WTC11 (cell line): ENCODE measurements at regions not wholly inside any gene's neighbourhood (a gene's known extent, or its start where the extent isn't known, plus 50 kb on each side); places are given as distances from the start of the nearest gene placed in this dataset.

Source experiments
- ATAC-seq: fragments of 200-7000 bp; cut with Tn5 transposase; 2 replicates; pipeline ENCODE4 v1.10.0; 2021; ENCODE audit warnings: mild to moderate bottlenecking, moderate library complexity
- CTCF ChIA-PET: fragments of 300-600 bp; sonication (Branson Sonifier 250); formaldehyde crosslinking; loops from one replicate; lab custom pipeline; 2021; ENCODE audit warnings: antibody characterized with exemption; lab: Charles Lee
- POLR2A ChIA-PET: fragments of 350-600 bp; sonication (Branson Sonifier 250); formaldehyde crosslinking; loops from one replicate; lab custom pipeline; 2021; ENCODE audit warnings: antibody characterized with exemption; lab: Charles Lee
- DNase-seq: peaks from one replicate; pipeline ENCODE4 v3.0.0; 2021; ENCODE audit warnings: low spot score
- H3K27ac Mint-ChIP-seq: 2 replicates; pipeline ENCODE4 v1.8.0; 2021; ENCODE audit warnings: mixed read lengths
- H3K27me3 Mint-ChIP-seq: 2 replicates; pipeline ENCODE4 v1.8.0; 2021; ENCODE audit warnings: low read depth, mild to moderate bottlenecking, moderate library complexity, mixed read lengths
- H3K36me3 Mint-ChIP-seq: 2 replicates; pipeline ENCODE4 v1.8.0; 2021; ENCODE audit warnings: mixed read lengths
- H3K4me1 Mint-ChIP-seq: 2 replicates; pipeline ENCODE4 v1.8.0; 2022; ENCODE audit warnings: mixed read lengths
- H3K4me3 Mint-ChIP-seq: 2 replicates; pipeline ENCODE4 v1.8.0; 2021; ENCODE audit warnings: mild to moderate bottlenecking, moderate library complexity, mixed read lengths
- H3K9me3 Mint-ChIP-seq: 2 replicates; pipeline ENCODE4 v1.8.0; 2021; ENCODE audit warnings: mixed read lengths
- ARID4B ChIP-seq: sonication (generic); formaldehyde crosslinking; IDR thresholded peaks from 2 replicates; pipeline ENCODE4 v1.8.0; 2023; ENCODE audit warnings: missing genetic modification reagents, mild to moderate bottlenecking, borderline replicate concordance
- PREB ChIP-seq: sonication (generic); formaldehyde crosslinking; IDR thresholded peaks from 2 replicates; pipeline ENCODE4 v1.8.1; 2022; ENCODE audit warnings: mild to moderate bottlenecking, missing genetic modification reagents, moderate library complexity, borderline replicate concordance
- ZNF317 ChIP-seq: sonication (generic); formaldehyde crosslinking; IDR thresholded peaks from 2 replicates; pipeline ENCODE4 v1.8.1; 2023; ENCODE audit warnings: low read depth, mild to moderate bottlenecking, moderate library complexity, missing genetic modification reagents, borderline replicate concordance
- ZNF425 ChIP-seq: fragments of 250-450 bp; sonication (Bioruptor Pico); conservative IDR thresholded peaks from 2 replicates; pipeline ENCODE4 v1.9.0; 2021; ENCODE audit warnings: mild to moderate bottlenecking
- TF ChIP-seq, protein P1 (sequence below): fragments of 250-450 bp; sonication (Bioruptor Pico); IDR thresholded peaks from 2 replicates; pipeline ENCODE4 v1.9.0; 2021; ENCODE audit warnings: mild to moderate bottlenecking, borderline replicate concordance
- TF ChIP-seq, protein P2 (sequence below): sonication (generic); formaldehyde crosslinking; IDR thresholded peaks from 2 replicates; pipeline ENCODE4 v1.8.0; 2022; ENCODE audit warnings: mild to moderate bottlenecking, missing genetic modification reagents
- TF ChIP-seq, protein P3 (sequence below): sonication (generic); formaldehyde crosslinking; IDR thresholded peaks from 2 replicates; pipeline ENCODE4 v1.8.1; 2022; ENCODE audit warnings: missing genetic modification reagents, borderline replicate concordance
- TF ChIP-seq, protein P4 (sequence below): sonication (generic); formaldehyde crosslinking; conservative IDR thresholded peaks from 2 replicates; pipeline ENCODE4 v1.8.1; 2023; ENCODE audit warnings: mild to moderate bottlenecking, low read depth, missing genetic modification reagents, moderate library complexity
- TF ChIP-seq, protein P5 (sequence below): sonication (generic); formaldehyde crosslinking; IDR thresholded peaks from 2 replicates; pipeline ENCODE4 v1.8.1; 2022; ENCODE audit warnings: low read depth, missing genetic modification reagents, borderline replicate concordance
- TF ChIP-seq, protein P6 (sequence below): fragments of 200-600 bp; IDR thresholded peaks from 2 replicates; pipeline ENCODE4 v1.8.0; 2022; ENCODE audit warnings: antibody characterized with exemption

- TF ChIP-seq, protein P1, sequence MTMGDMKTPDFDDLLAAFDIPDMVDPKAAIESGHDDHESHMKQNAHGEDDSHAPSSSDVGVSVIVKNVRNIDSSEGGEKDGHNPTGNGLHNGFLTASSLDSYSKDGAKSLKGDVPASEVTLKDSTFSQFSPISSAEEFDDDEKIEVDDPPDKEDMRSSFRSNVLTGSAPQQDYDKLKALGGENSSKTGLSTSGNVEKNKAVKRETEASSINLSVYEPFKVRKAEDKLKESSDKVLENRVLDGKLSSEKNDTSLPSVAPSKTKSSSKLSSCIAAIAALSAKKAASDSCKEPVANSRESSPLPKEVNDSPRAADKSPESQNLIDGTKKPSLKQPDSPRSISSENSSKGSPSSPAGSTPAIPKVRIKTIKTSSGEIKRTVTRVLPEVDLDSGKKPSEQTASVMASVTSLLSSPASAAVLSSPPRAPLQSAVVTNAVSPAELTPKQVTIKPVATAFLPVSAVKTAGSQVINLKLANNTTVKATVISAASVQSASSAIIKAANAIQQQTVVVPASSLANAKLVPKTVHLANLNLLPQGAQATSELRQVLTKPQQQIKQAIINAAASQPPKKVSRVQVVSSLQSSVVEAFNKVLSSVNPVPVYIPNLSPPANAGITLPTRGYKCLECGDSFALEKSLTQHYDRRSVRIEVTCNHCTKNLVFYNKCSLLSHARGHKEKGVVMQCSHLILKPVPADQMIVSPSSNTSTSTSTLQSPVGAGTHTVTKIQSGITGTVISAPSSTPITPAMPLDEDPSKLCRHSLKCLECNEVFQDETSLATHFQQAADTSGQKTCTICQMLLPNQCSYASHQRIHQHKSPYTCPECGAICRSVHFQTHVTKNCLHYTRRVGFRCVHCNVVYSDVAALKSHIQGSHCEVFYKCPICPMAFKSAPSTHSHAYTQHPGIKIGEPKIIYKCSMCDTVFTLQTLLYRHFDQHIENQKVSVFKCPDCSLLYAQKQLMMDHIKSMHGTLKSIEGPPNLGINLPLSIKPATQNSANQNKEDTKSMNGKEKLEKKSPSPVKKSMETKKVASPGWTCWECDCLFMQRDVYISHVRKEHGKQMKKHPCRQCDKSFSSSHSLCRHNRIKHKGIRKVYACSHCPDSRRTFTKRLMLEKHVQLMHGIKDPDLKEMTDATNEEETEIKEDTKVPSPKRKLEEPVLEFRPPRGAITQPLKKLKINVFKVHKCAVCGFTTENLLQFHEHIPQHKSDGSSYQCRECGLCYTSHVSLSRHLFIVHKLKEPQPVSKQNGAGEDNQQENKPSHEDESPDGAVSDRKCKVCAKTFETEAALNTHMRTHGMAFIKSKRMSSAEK (CRISPR knock-in tag) = no peak
- TF ChIP-seq, protein P2, sequence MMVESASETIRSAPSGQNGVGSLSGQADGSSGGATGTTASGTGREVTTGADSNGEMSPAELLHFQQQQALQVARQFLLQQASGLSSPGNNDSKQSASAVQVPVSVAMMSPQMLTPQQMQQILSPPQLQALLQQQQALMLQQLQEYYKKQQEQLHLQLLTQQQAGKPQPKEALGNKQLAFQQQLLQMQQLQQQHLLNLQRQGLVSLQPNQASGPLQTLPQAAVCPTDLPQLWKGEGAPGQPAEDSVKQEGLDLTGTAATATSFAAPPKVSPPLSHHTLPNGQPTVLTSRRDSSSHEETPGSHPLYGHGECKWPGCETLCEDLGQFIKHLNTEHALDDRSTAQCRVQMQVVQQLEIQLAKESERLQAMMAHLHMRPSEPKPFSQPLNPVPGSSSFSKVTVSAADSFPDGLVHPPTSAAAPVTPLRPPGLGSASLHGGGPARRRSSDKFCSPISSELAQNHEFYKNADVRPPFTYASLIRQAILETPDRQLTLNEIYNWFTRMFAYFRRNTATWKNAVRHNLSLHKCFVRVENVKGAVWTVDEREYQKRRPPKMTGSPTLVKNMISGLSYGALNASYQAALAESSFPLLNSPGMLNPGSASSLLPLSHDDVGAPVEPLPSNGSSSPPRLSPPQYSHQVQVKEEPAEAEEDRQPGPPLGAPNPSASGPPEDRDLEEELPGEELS (CRISPR knock-in tag) = no peak
- TF ChIP-seq PREB = no peak
- TF ChIP-seq, protein P3, sequence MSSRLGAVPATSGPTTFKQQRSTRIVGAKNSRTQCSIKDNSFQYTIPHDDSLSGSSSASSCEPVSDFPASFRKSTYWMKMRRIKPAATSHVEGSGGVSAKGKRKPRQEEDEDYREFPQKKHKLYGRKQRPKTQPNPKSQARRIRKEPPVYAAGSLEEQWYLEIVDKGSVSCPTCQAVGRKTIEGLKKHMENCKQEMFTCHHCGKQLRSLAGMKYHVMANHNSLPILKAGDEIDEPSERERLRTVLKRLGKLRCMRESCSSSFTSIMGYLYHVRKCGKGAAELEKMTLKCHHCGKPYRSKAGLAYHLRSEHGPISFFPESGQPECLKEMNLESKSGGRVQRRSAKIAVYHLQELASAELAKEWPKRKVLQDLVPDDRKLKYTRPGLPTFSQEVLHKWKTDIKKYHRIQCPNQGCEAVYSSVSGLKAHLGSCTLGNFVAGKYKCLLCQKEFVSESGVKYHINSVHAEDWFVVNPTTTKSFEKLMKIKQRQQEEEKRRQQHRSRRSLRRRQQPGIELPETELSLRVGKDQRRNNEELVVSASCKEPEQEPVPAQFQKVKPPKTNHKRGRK = no peak
- TF ChIP-seq, protein P4, sequence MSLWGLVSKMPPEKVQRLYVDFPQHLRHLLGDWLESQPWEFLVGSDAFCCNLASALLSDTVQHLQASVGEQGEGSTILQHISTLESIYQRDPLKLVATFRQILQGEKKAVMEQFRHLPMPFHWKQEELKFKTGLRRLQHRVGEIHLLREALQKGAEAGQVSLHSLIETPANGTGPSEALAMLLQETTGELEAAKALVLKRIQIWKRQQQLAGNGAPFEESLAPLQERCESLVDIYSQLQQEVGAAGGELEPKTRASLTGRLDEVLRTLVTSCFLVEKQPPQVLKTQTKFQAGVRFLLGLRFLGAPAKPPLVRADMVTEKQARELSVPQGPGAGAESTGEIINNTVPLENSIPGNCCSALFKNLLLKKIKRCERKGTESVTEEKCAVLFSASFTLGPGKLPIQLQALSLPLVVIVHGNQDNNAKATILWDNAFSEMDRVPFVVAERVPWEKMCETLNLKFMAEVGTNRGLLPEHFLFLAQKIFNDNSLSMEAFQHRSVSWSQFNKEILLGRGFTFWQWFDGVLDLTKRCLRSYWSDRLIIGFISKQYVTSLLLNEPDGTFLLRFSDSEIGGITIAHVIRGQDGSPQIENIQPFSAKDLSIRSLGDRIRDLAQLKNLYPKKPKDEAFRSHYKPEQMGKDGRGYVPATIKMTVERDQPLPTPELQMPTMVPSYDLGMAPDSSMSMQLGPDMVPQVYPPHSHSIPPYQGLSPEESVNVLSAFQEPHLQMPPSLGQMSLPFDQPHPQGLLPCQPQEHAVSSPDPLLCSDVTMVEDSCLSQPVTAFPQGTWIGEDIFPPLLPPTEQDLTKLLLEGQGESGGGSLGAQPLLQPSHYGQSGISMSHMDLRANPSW = no peak
These were observed 544.3 kb downstream of the KCNT2 start (continued) for GRCh38 chr1:196063952-196064351.

GRCh38 chr1:196063294-196063693 is 544.9 kb downstream of the KCNT2 start:
- Mint-ChIP-seq H3K36me3 (no peaks in the 10 kb centered on the region), H3K9me3 (peaks cover 13% of the 10 kb centered on the region), H3K27ac (no peak overlapping the region), H3K27me3 (no peaks in the 10 kb centered on the region), H3K4me1 (peaks cover 7% of the 10 kb centered on the region), H3K4me3 (no peak overlapping the region)
- POLR2A ChIA-PET = no interaction called here
- ATAC-seq (no peak), DNase-seq (no peak)
- CTCF ChIA-PET = no interaction called here
- TF ChIP-seq ZNF425 (no peak), ARID4B (no peak), ZNF317 (CRISPR knock-in tag) (no peak)
- TF ChIP-seq, protein P5, sequence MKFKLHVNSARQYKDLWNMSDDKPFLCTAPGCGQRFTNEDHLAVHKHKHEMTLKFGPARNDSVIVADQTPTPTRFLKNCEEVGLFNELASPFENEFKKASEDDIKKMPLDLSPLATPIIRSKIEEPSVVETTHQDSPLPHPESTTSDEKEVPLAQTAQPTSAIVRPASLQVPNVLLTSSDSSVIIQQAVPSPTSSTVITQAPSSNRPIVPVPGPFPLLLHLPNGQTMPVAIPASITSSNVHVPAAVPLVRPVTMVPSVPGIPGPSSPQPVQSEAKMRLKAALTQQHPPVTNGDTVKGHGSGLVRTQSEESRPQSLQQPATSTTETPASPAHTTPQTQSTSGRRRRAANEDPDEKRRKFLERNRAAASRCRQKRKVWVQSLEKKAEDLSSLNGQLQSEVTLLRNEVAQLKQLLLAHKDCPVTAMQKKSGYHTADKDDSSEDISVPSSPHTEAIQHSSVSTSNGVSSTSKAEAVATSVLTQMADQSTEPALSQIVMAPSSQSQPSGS (CRISPR knock-in tag) = no peak
- TF ChIP-seq, protein P6, sequence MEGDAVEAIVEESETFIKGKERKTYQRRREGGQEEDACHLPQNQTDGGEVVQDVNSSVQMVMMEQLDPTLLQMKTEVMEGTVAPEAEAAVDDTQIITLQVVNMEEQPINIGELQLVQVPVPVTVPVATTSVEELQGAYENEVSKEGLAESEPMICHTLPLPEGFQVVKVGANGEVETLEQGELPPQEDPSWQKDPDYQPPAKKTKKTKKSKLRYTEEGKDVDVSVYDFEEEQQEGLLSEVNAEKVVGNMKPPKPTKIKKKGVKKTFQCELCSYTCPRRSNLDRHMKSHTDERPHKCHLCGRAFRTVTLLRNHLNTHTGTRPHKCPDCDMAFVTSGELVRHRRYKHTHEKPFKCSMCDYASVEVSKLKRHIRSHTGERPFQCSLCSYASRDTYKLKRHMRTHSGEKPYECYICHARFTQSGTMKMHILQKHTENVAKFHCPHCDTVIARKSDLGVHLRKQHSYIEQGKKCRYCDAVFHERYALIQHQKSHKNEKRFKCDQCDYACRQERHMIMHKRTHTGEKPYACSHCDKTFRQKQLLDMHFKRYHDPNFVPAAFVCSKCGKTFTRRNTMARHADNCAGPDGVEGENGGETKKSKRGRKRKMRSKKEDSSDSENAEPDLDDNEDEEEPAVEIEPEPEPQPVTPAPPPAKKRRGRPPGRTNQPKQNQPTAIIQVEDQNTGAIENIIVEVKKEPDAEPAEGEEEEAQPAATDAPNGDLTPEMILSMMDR = no peak
